HL-60 (cell line): ENCODE measurements at regions not wholly inside any gene's neighbourhood (a gene's known extent, or its start where the extent isn't known, plus 50 kb on each side); places are given as distances from the start of the nearest gene placed in this dataset.

ENCODE experiments used
- DNase-seq, 2 experiments: peaks; one replicate each; pipeline ENCODE4 v3.0.0-alpha.2; 2010 to 2020; ENCODE audit warnings: low read depth in 1 of 2, low spot score in 1 of 2
- H3K27ac ChIP-seq: fragments of 250-450 bp; sonication (Bioruptor Pico); replicated peaks from 2 replicates; pipeline ENCODE4 v1.5.1; 2020; ENCODE audit warnings: mild to moderate bottlenecking, moderate library complexity
- H3K27me3 ChIP-seq: fragments of 250-450 bp; sonication (Bioruptor Pico); 2 replicates; pipeline ENCODE4 v1.5.1; 2021; ENCODE audit warnings: mild to moderate bottlenecking, moderate library complexity; ENCODE audit not compliant: insufficient read depth, poor library complexity, severe bottlenecking
- H3K4me3 ChIP-seq: replicated peaks from 2 replicates; pipeline ENCODE4 v1.5.1; 2011; ENCODE audit warnings: mild to moderate bottlenecking, control low read depth, low read length; ENCODE audit not compliant: insufficient read depth
- CTCF ChIP-seq: IDR thresholded peaks from one replicate; pipeline ENCODE4 v1.5.1; 2011; ENCODE audit warnings: low read length, control low read depth, inconsistent platforms; ENCODE audit not compliant: insufficient read depth
- GABPA ChIP-seq: IDR thresholded peaks from 2 replicates; pipeline ENCODE4 v1.6.1; 2012; ENCODE audit warnings: low read depth
- POLR2AphosphoS5 ChIP-seq: IDR thresholded peaks from 2 replicates; pipeline ENCODE4 v1.6.1; 2012; ENCODE audit warnings: low read depth
- REST ChIP-seq: IDR thresholded peaks from 2 replicates; pipeline ENCODE4 v1.6.1; 2012; ENCODE audit warnings: low read depth; ENCODE audit not compliant: insufficient replicate concordance
- SPI1 ChIP-seq: IDR thresholded peaks from 2 replicates; pipeline ENCODE4 v1.6.1; 2012; ENCODE audit warnings: low read depth, mild to moderate bottlenecking, borderline replicate concordance

GRCh38 chr12:93967454-93967853, 180.9 kb upstream of the PLXNC1 start:
- no peak overlapping the region for H3K4me3 ChIP-seq
- no peaks in the 10 kb centered on the region for H3K27me3 ChIP-seq
- no peak overlapping the region for H3K27ac ChIP-seq
- DNase-seq, result no peak
- no peak for TF ChIP-seq CTCF
- TF ChIP-seq REST, result no peak
- TF ChIP-seq POLR2AphosphoS5, result no peak
- no peak for TF ChIP-seq SPI1
- TF ChIP-seq GABPA, result no peak

GRCh38 chr12:93968536-93969285, 179.7 kb upstream of the PLXNC1 start:
- Histone ChIP-seq H3K27me3 (no peaks in the 10 kb centered on the region), H3K4me3 (no peak overlapping the region), H3K27ac (no peak overlapping the region)
- DNase-seq, result peak in 1 of 2 experiments; percentile 39
- TF ChIP-seq REST, result no peak
- no peak for TF ChIP-seq CTCF
- no peak for TF ChIP-seq POLR2AphosphoS5
- TF ChIP-seq GABPA, result no peak
- TF ChIP-seq SPI1, result peak; percentile 54; the same call in 1 of the 2 replicates

- H3K4me3 ChIP-seq, result no peak overlapping the region
- no peak overlapping the region for H3K27ac ChIP-seq
- no peak for DNase-seq
- no peak for TF ChIP-seq POLR2AphosphoS5
- no peak for TF ChIP-seq GABPA
- no peak for TF ChIP-seq CTCF
- no peak for TF ChIP-seq SPI1
- no peak for TF ChIP-seq REST
- no peaks in the 10 kb centered on the region for H3K27me3 ChIP-seq
These were observed 177.3 kb upstream of the PLXNC1 start for GRCh38 chr12:93970900-93971688.
